Right lobe of liver (tissue), 6 donors: ENCODE measurements at regions not wholly inside any gene's neighbourhood (a gene's known extent, or its start where the extent isn't known, plus 50 kb on each side); places are given as distances from the start of the nearest gene placed in this dataset.

Experiments used
- ATAC-seq, 4 donors: fragments of 200-7000 bp; cut with Tn5 transposase; one replicate each; pipeline ENCODE4 v1.9.1; 2020; ENCODE audit warnings: mild to moderate bottlenecking in 4 of 4, moderate library complexity in 4 of 4
- DNase-seq, 3 donors: peaks; one replicate each; pipeline ENCODE4 v3.0.0-alpha.2; 2020
- H3K27ac ChIP-seq, 3 donors: fragments of 200-600 bp; one replicate each; pipeline ENCODE4 v1.8.0; 2022
- H3K27me3 ChIP-seq, 2 donors: fragments of 200-600 bp; one replicate each; pipeline ENCODE4 v1.8.0; 2022
- H3K36me3 ChIP-seq, 4 donors: fragments of 200-600 bp; sonication (generic) in 1 of 4; one replicate each; pipeline versions ENCODE4 v1.5.1 to v1.8.0; 2017 to 2022; ENCODE audit warnings: control low read depth in 1 of 4
- H3K4me1 ChIP-seq, 4 donors: fragments of 200-600 bp; sonication (generic) in 1 of 4; one replicate each; pipeline versions ENCODE4 v1.5.1 to v1.8.0; 2017 to 2022; ENCODE audit warnings: control low read depth in 1 of 4
- H3K4me3 ChIP-seq, 3 donors: fragments of 200-600 bp; one replicate each; pipeline ENCODE4 v1.8.0; 2022
- H3K9me3 ChIP-seq, 4 donors: fragments of 200-600 bp; sonication (generic) in 1 of 4; one replicate each; pipeline versions ENCODE4 v1.5.1 to v1.8.0; 2017 to 2022; ENCODE audit warnings: control low read depth in 1 of 4
- POLR2A ChIP-seq: fragments of 450-650 bp; IDR thresholded peaks from one replicate; pipeline ENCODE4 v1.6.1; 2017; ENCODE audit warnings: antibody characterized with exemption, mild to moderate bottlenecking
- WGBS: methylation state at CpG from one replicate; pipeline ENCODE4 v1.1.6; 2018; ENCODE audit warnings: low coverage, low lambda C conversion rate; ENCODE audit not compliant: insufficient coverage; ENCODE audit errors: missing lambda C conversion rate; 5-methylcytosine and 5-hydroxymethylcytosine counted together
- intact Hi-C, 2 donors: fragments of 100-400 bp; cut with DNase I; formaldehyde crosslinking; loops; one replicate each; pipeline versions ENCODE4 v1.11.2 to v1.14.1; 2022
- TF ChIP-seq, protein P1 (sequence below), 4 donors: fragments of 200-600 bp in 3 of 4; fragments of 450-650 bp in 1 of 4; IDR thresholded peaks; one replicate each; pipeline versions ENCODE4 v1.5.1 to v1.8.0; 2016 to 2022; ENCODE audit warnings: antibody characterized with exemption in 4 of 4, mild to moderate bottlenecking in 2 of 4
- donor health status: DM: no; HTN: yes; CAD: no.
- donor health status: DM: no; HTN: no; CAD: no.
- donor health status: DM: no; HTN: no; CAD: no.
- donor health status: DM: no; HTN: yes; CAD: no.
- donor health status: DM: no; HTN: yes; CAD: no.

- Histone ChIP-seq H3K36me3 (no peaks in the 10 kb centered on the region), H3K4me1 (no peaks in the 10 kb centered on the region), H3K27ac (no peak overlapping the region), H3K4me3 (no peak overlapping the region), H3K27me3 (no peaks in the 10 kb centered on the region), H3K9me3 (no peaks in the 10 kb centered on the region)
- intact Hi-C loops = no loop called here
- TF ChIP-seq POLR2A = no peak
- TF ChIP-seq, protein P1, sequence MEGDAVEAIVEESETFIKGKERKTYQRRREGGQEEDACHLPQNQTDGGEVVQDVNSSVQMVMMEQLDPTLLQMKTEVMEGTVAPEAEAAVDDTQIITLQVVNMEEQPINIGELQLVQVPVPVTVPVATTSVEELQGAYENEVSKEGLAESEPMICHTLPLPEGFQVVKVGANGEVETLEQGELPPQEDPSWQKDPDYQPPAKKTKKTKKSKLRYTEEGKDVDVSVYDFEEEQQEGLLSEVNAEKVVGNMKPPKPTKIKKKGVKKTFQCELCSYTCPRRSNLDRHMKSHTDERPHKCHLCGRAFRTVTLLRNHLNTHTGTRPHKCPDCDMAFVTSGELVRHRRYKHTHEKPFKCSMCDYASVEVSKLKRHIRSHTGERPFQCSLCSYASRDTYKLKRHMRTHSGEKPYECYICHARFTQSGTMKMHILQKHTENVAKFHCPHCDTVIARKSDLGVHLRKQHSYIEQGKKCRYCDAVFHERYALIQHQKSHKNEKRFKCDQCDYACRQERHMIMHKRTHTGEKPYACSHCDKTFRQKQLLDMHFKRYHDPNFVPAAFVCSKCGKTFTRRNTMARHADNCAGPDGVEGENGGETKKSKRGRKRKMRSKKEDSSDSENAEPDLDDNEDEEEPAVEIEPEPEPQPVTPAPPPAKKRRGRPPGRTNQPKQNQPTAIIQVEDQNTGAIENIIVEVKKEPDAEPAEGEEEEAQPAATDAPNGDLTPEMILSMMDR (IDR thresholded peaks at IDR 0.05) = no peak
- 57% methylated on average over 8 of the region's 8 CpGs for WGBS
- no peak for DNase-seq
- no peak for ATAC-seq
Observed at GRCh38 chr1:38381256-38381655, 334.7 kb upstream of the POU3F1 start.

DNA sequence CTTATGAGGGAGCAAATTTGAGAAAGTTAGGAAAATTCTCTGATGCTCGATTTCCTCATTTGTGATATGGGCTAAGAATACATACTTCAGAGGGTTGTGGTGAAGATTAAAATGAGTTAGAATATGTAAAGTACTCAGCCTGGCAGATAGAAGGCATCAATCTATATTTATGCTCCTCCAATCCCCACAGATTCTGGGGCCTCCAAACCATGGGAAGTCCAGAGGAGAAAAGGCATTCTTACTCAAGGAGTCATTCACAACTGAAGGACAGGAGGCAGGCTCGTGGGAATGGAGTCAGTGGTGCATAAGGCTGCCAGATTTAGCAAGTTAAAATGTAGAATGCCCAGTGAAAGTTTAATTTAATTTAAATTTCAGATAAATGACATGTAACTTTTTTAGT is 330.0 kb upstream of the POU3F1 start:
- H3K27me3 ChIP-seq = no peaks in the 10 kb centered on the region
- DNase-seq (no peak), ATAC-seq (no peak)
- WGBS = 30% methylated on average over 2 of the region's 2 CpGs
- H3K9me3 ChIP-seq = no peaks in the 10 kb centered on the region
- H3K36me3 ChIP-seq = no peaks in the 10 kb centered on the region
- intact Hi-C loops = no loop called here
- no peak overlapping the region for H3K4me3 ChIP-seq
- H3K27ac ChIP-seq = no peak overlapping the region
- no peak for TF ChIP-seq POLR2A
- TF ChIP-seq, protein P1 (IDR thresholded peaks at IDR 0.05) = no peak
- H3K4me1 ChIP-seq = no peaks in the 10 kb centered on the region

- H3K27me3 ChIP-seq = no peaks in the 10 kb centered on the region
- DNase-seq (no peak), ATAC-seq (no peak)
- no peak overlapping the region for H3K27ac ChIP-seq
- H3K4me3 ChIP-seq = no peak overlapping the region
- no peaks in the 10 kb centered on the region for H3K4me1 ChIP-seq
- TF ChIP-seq, protein P1 (IDR thresholded peaks at IDR 0.05) = no peak
- no peak for TF ChIP-seq POLR2A
- no peaks in the 10 kb centered on the region for H3K36me3 ChIP-seq
- WGBS = 22% methylated on average over 1 of the region's 1 CpG
- intact Hi-C loops = no loop called here
- no peaks in the 10 kb centered on the region for H3K9me3 ChIP-seq
Observed at GRCh38 chr1:38375035-38375434, 328.4 kb upstream of the POU3F1 start.

GRCh38 chr1:38371505-38371844 is 324.9 kb upstream of the POU3F1 start:
- intact Hi-C loops = no loop called here
- DNase-seq (no peak), ATAC-seq (no peak)
- TF ChIP-seq, protein P1 (IDR thresholded peaks at IDR 0.05) = no peak
- TF ChIP-seq POLR2A = no peak
- Histone ChIP-seq H3K36me3 (no peaks in the 10 kb centered on the region), H3K27ac (no peak overlapping the region), H3K9me3 (no peaks in the 10 kb centered on the region), H3K4me3 (no peak overlapping the region), H3K27me3 (no peaks in the 10 kb centered on the region), H3K4me1 (no peaks in the 10 kb centered on the region)
- 89% methylated on average over 1 of the region's 1 CpG for WGBS
